HG03378 (cell line): ENCODE measurements at regions not wholly inside any gene's neighbourhood (a gene's known extent, or its start where the extent isn't known, plus 50 kb on each side); places are given as distances from the start of the nearest gene placed in this dataset.

Experiments used
- ATAC-seq: cut with Tn5 transposase; IDR thresholded peaks from one replicate; pipeline ENCODE4 v1.9.1; 2021; ENCODE audit warnings: mild to moderate bottlenecking, moderate library complexity; ENCODE audit not compliant: unreplicated experiment

GRCh38 chr1:67558449-67559193 lies 126.4 kb upstream of the GADD45A start:
- ATAC-seq = no peak

- ATAC-seq = no peak
These were observed 125.7 kb upstream of the GADD45A start for GRCh38 chr1:67559222-67559700.

- ATAC-seq = no peak
These were observed 124.3 kb upstream of the GADD45A start for GRCh38 chr1:67560580-67561255.

- ATAC-seq = peak; percentile 75
These were observed 123.3 kb upstream of the GADD45A start for GRCh38 chr1:67561704-67562113.

GRCh38 chr1:67563684-67564083 lies 121.3 kb upstream of the GADD45A start:
- ATAC-seq = no peak

- no peak for ATAC-seq
These were observed 120.8 kb upstream of the GADD45A start for GRCh38 chr1:67564193-67564592.

- no peak for ATAC-seq
These were observed 118.1 kb upstream of the GADD45A start for GRCh38 chr1:67566803-67567377.

- no peak for ATAC-seq
These were observed 114.4 kb upstream of the GADD45A start for GRCh38 chr1:67570486-67571143.

GRCh38 chr1:67571406-67571805 lies 113.6 kb upstream of the GADD45A start:
- no peak for ATAC-seq

GRCh38 chr1:67571901-67572593 lies 113.0 kb upstream of the GADD45A start:
- no peak for ATAC-seq

GRCh38 chr1:67572594-67573221 lies 112.3 kb upstream of the GADD45A start:
- no peak for ATAC-seq

GRCh38 chr1:67573311-67573872 lies 111.6 kb upstream of the GADD45A start:
- no peak for ATAC-seq

- ATAC-seq = no peak
These were observed 110.8 kb upstream of the GADD45A start for GRCh38 chr1:67574221-67574620.

- ATAC-seq = no peak
These were observed 109.1 kb upstream of the GADD45A start for GRCh38 chr1:67575861-67576260.

GRCh38 chr1:67576474-67576873 lies 108.5 kb upstream of the GADD45A start:
- ATAC-seq = no peak

GRCh38 chr1:67577646-67578045 lies 107.4 kb upstream of the GADD45A start:
- ATAC-seq = no peak

GRCh38 chr1:67578397-67579020 lies 106.5 kb upstream of the GADD45A start:
- no peak for ATAC-seq

GRCh38 chr1:67579623-67580394 lies 105.2 kb upstream of the GADD45A start:
- ATAC-seq = no peak
